Endothelial cell of umbilical vein (primary cell): ENCODE measurements at regions not wholly inside any gene's neighbourhood (a gene's known extent, or its start where the extent isn't known, plus 50 kb on each side); places are given as distances from the start of the nearest gene placed in this dataset.

ENCODE experiments used
- BruUV-seq: library from RNA; stranded (reverse); fragments of 400-500 nt; replicated peaks from 2 replicates; lab custom pipeline; 2021; lab: Mats Ljungman, UMichigan
- CTCF ChIA-PET: fragments of 300-600, 350-600 bp; sonication (Branson Sonifier 250); formaldehyde crosslinking; loops from one replicate; lab custom pipeline; 2021; ENCODE audit warnings: antibody characterized with exemption, inconsistent platforms; lab: Charles Lee
- POLR2A ChIA-PET: fragments of 300-600, 350-600 bp; sonication (Branson Sonifier 250); formaldehyde crosslinking; loops from one replicate; lab custom pipeline; 2021; ENCODE audit warnings: antibody characterized with exemption, inconsistent platforms; lab: Charles Lee
- DNase-seq: peaks from one replicate; pipeline ENCODE4 v3.0.0-alpha.2; 2011; ENCODE audit warnings: low read depth, low spot score
- FAIRE-seq: peaks from 2 replicates; lab custom pipeline; 2011; peaks lifted over from hg19 to GRCh38; lab: Jason Lieb, UNC
- H2AFZ ChIP-seq: 2 replicates; pipeline ENCODE4 v1.6.0; 2012; ENCODE audit warnings: low read depth, low read length, control low read depth, inconsistent platforms
- H3K27ac ChIP-seq: 2 replicates; pipeline ENCODE4 v1.5.1; 2011; ENCODE audit warnings: low read depth, mild to moderate bottlenecking, control low read depth, low read length, moderate library complexity; ENCODE audit not compliant: insufficient read depth
- H3K27me3 ChIP-seq, 2 experiments: 2 replicates each; pipeline versions ENCODE4 v1.6.0 to v1.6.1; 2011; ENCODE audit warnings: low read length in 2 of 2, mixed read lengths in 1 of 2; ENCODE audit not compliant: control insufficient read depth in 2 of 2, insufficient read depth in 2 of 2
- H3K36me3 ChIP-seq, 2 experiments: 2 replicates in 1 of 2; 3 replicates in 1 of 2; pipeline ENCODE4 v1.5.1; 2011; ENCODE audit warnings: low read length in 2 of 2, mild to moderate bottlenecking in 1 of 2, moderate library complexity in 1 of 2; ENCODE audit not compliant: control insufficient read depth in 2 of 2, insufficient read depth in 2 of 2; ENCODE audit errors: extremely low read depth in 1 of 2
- H3K4me1 ChIP-seq: 3 replicates; pipeline ENCODE4 v1.5.1; 2011; ENCODE audit warnings: mild to moderate bottlenecking, low read length; ENCODE audit not compliant: control insufficient read depth, insufficient read depth; ENCODE audit errors: extremely low read depth
- H3K4me2 ChIP-seq: 2 replicates; pipeline ENCODE4 v1.6.1; 2011; ENCODE audit warnings: low read length, control low read depth, mixed read lengths; ENCODE audit not compliant: insufficient read depth
- H3K4me3 ChIP-seq, 3 experiments: fragments of 200-600 bp in 1 of 3; sonication (generic), shearing (Covaris generic) in 1 of 3; replicated peaks in 1 of 3; 2 replicates each; pipeline ENCODE4 v1.5.1; 2011 to 2016; ENCODE audit warnings: control low read depth in 3 of 3, low read length in 3 of 3, mild to moderate bottlenecking in 2 of 3, inconsistent platforms in 1 of 3, low read depth in 1 of 3, moderate library complexity in 1 of 3; ENCODE audit not compliant: insufficient read depth in 1 of 3
- H3K79me2 ChIP-seq: 2 replicates; pipeline ENCODE4 v1.6.0; 2012; ENCODE audit warnings: low read length, inconsistent platforms; ENCODE audit not compliant: control insufficient read depth, insufficient read depth
- H3K9ac ChIP-seq: replicated peaks from 2 replicates; pipeline ENCODE3; 2011; ENCODE audit warnings: low read length, control low read depth; ENCODE audit not compliant: insufficient read depth; ENCODE audit errors: extremely low read depth
- H3K9me1 ChIP-seq: replicated peaks from 3 replicates; pipeline ENCODE4 v1.6.0; 2011; ENCODE audit warnings: mild to moderate bottlenecking, low read length; ENCODE audit not compliant: control insufficient read depth, insufficient read depth; ENCODE audit errors: extremely low read depth
- H3K9me3 ChIP-seq: replicated peaks from 2 replicates; pipeline ENCODE4 v1.5.1; 2012; ENCODE audit warnings: low read length, inconsistent platforms; ENCODE audit not compliant: control insufficient read depth, insufficient read depth
- H4K20me1 ChIP-seq: replicated peaks from 2 replicates; pipeline ENCODE3; 2011; ENCODE audit warnings: mild to moderate bottlenecking, low read length; ENCODE audit not compliant: control insufficient read depth, insufficient read depth; ENCODE audit errors: extremely low read depth
- CTCF ChIP-seq, 2 donors: IDR thresholded peaks; 1 replicate in 1 of 2; 2 replicates in 1 of 2; pipeline ENCODE4 v1.5.1; 2011; ENCODE audit warnings: low read length in 2 of 2, mild to moderate bottlenecking in 2 of 2, moderate library complexity in 2 of 2, control low read depth in 1 of 2, inconsistent platforms in 1 of 2, low read depth in 1 of 2; ENCODE audit not compliant: insufficient read depth in 1 of 2; ENCODE audit errors: extremely low read depth in 1 of 2
- EZH2 ChIP-seq: IDR thresholded peaks from 2 replicates; pipeline ENCODE4 v1.6.1; 2012; ENCODE audit warnings: borderline replicate concordance, low read depth, mild to moderate bottlenecking, moderate library complexity, low read length, inconsistent platforms; ENCODE audit not compliant: severe bottlenecking
- FOS ChIP-seq: IDR thresholded peaks from 2 replicates; pipeline ENCODE4 v1.6.1; 2011; ENCODE audit warnings: mild to moderate bottlenecking, low read length, moderate library complexity, borderline replicate concordance; ENCODE audit not compliant: insufficient read depth
- GATA2 ChIP-seq: IDR thresholded peaks from 2 replicates; pipeline ENCODE4 v1.7.0; 2011; ENCODE audit warnings: low read depth, mild to moderate bottlenecking, moderate library complexity, mixed read lengths, low read length; ENCODE audit not compliant: insufficient read length, insufficient read depth
- JUN ChIP-seq: IDR thresholded peaks from 2 replicates; pipeline ENCODE4 v1.6.1; 2011; ENCODE audit warnings: borderline replicate concordance, low read depth; ENCODE audit not compliant: insufficient read length, insufficient read depth
- MAX ChIP-seq: IDR thresholded peaks from 2 replicates; pipeline ENCODE4 v1.6.1; 2011; ENCODE audit not compliant: insufficient read depth, insufficient read length
- MYC ChIP-seq: IDR thresholded peaks from one replicate; pipeline ENCODE4 v1.6.1; 2011; ENCODE audit warnings: mild to moderate bottlenecking, low read depth, low read length
- POLR2A ChIP-seq: IDR thresholded peaks from 2 replicates; pipeline ENCODE4 v1.6.1; 2012; ENCODE audit warnings: low read depth, mild to moderate bottlenecking, control low read depth, low read length
- POLR2AphosphoS5 ChIP-seq: IDR thresholded peaks from 2 replicates; pipeline ENCODE4 v1.6.1; 2012; ENCODE audit warnings: low read depth, mild to moderate bottlenecking, control low read depth, low read length, moderate library complexity; ENCODE audit not compliant: insufficient read depth
- dilution Hi-C: fragments of 300-500 bp; cut with MboI; formaldehyde crosslinking; loops from one replicate; pipeline ENCODE4 v1.15.0; 2019; ENCODE audit warnings: low sequenced_read_pairs; ENCODE audit not compliant: extremely low pct_ligation_motif_present
- intact Hi-C: fragments of 100-400 bp; cut with micrococcal nuclease; formaldehyde crosslinking; loops from one replicate; pipeline ENCODE4 v1.10.0; 2022

- H4K20me1 ChIP-seq = no peaks in the 10 kb centered on the region
- no TSS peak for BruUV-seq
- no peak for FAIRE-seq
- ChIA-PET CTCF (no interaction called here), POLR2A (no interaction called here)
- no peak for TF ChIP-seq FOS
- TF ChIP-seq POLR2AphosphoS5 = no peak
- no peaks in the 10 kb centered on the region for H3K27me3 ChIP-seq
- no peak overlapping the region for H3K9ac ChIP-seq
- intact Hi-C loops = no loop called here
- no peaks in the 10 kb centered on the region for H3K79me2 ChIP-seq
- H3K36me3 ChIP-seq = no peaks in the 10 kb centered on the region
- no peaks in the 10 kb centered on the region for H3K9me3 ChIP-seq
- no peak overlapping the region for H3K4me2 ChIP-seq
- no peak overlapping the region for H3K27ac ChIP-seq
- H3K4me3 ChIP-seq = no peak overlapping the region
- H2AFZ ChIP-seq = no peak overlapping the region
- DNase-seq = no peak
- no peaks in the 10 kb centered on the region for H3K4me1 ChIP-seq
- H3K9me1 ChIP-seq = no peaks in the 10 kb centered on the region
- dilution Hi-C loops = no loop called here
Observed at GRCh38 chr1:181352695-181353094, 130.6 kb upstream of the CACNA1E start.

- no peak overlapping the region for H2AFZ ChIP-seq
- H3K4me1 ChIP-seq = no peaks in the 10 kb centered on the region
- H3K27me3 ChIP-seq = no peaks in the 10 kb centered on the region
- H3K9ac ChIP-seq = no peak overlapping the region
- no peaks in the 10 kb centered on the region for H4K20me1 ChIP-seq
- BruUV-seq = no TSS peak
- TF ChIP-seq POLR2AphosphoS5 = no peak
- no peak for TF ChIP-seq JUN
- no peak for TF ChIP-seq POLR2A
- TF ChIP-seq MYC = no peak
- TF ChIP-seq CTCF (IDR thresholded peaks at IDR 0.05; ENCODE audit: extremely low read depth in 1 of 2, insufficient read depth in 1 of 2, low read depth in 1 of 2, low read length in 2 of 2) = no peak
- no peak for TF ChIP-seq EZH2
- no peak for TF ChIP-seq FOS
- TF ChIP-seq GATA2 = no peak
- TF ChIP-seq MAX = no peak
- no peak overlapping the region for H3K4me3 ChIP-seq
- H3K36me3 ChIP-seq = no peaks in the 10 kb centered on the region
- intact Hi-C loops (no loop called here), dilution Hi-C loops (no loop called here)
- ChIA-PET CTCF (no interaction called here), POLR2A (no interaction called here)
- no peak overlapping the region for H3K4me2 ChIP-seq
- H3K27ac ChIP-seq = no peak overlapping the region
- FAIRE-seq (no peak), DNase-seq (no peak)
- no peaks in the 10 kb centered on the region for H3K79me2 ChIP-seq
- H3K9me1 ChIP-seq = no peaks in the 10 kb centered on the region
- no peaks in the 10 kb centered on the region for H3K9me3 ChIP-seq
Observed at GRCh38 chr1:181353526-181353925, 129.8 kb upstream of the CACNA1E start.
